ENCODE measurements at regions not wholly inside any gene's neighbourhood (a gene's known extent, or its start where the extent isn't known, plus 50 kb on each side); places are given as distances from the start of the nearest gene placed in this dataset.

- no peak for TF ChIP-seq POLR2A (IDR thresholded peaks at IDR 0.05; ENCODE audit: extremely low read depth, insufficient read length)
- no peak for TF ChIP-seq CTCF (IDR thresholded peaks at IDR 0.05; ENCODE audit: low read depth, low read length)
- TF ChIP-seq MAX (IDR thresholded peaks at IDR 0.05; ENCODE audit: low read depth, low read length), result no peak
- TF ChIP-seq MYC (IDR thresholded peaks at IDR 0.05; ENCODE audit: low read depth, low read length), result no peak
Measured at GRCh38 chr12:115451780-115452736, 768.1 kb upstream of the TBX3 start.
